Calu3 (cell line): ENCODE measurements at regions not wholly inside any gene's neighbourhood (a gene's known extent, or its start where the extent isn't known, plus 50 kb on each side); places are given as distances from the start of the nearest gene placed in this dataset.

Source experiments
- BruUV-seq: library from RNA; stranded (reverse); fragments of 400-500 nt; replicated peaks from 2 replicates; lab custom pipeline; 2021; lab: Mats Ljungman, UMichigan
- CTCF ChIA-PET: fragments of 300-600 bp; sonication (Branson Sonifier 250); formaldehyde crosslinking; loops from one replicate; lab custom pipeline; 2022; ENCODE audit warnings: antibody characterized with exemption; lab: Charles Lee
- DNase-seq: peaks from one replicate; pipeline ENCODE4 v3.0.0; 2022
- H3K27ac Mint-ChIP-seq: one replicate; pipeline ENCODE4 v1.8.0; 2022; ENCODE audit warnings: mixed read lengths; ENCODE audit not compliant: unreplicated experiment
- H3K27me3 Mint-ChIP-seq: one replicate; pipeline ENCODE4 v1.8.0; 2022; ENCODE audit warnings: mixed read lengths; ENCODE audit not compliant: unreplicated experiment
- H3K36me3 Mint-ChIP-seq: one replicate; pipeline ENCODE4 v1.8.0; 2022; ENCODE audit warnings: mild to moderate bottlenecking, moderate library complexity, mixed read lengths; ENCODE audit not compliant: insufficient read depth, unreplicated experiment
- H3K4me1 Mint-ChIP-seq: one replicate; pipeline ENCODE4 v1.8.0; 2022; ENCODE audit warnings: mild to moderate bottlenecking, low read depth, mixed read lengths; ENCODE audit not compliant: unreplicated experiment
- H3K4me3 Mint-ChIP-seq: one replicate; pipeline ENCODE4 v1.8.0; 2022; ENCODE audit warnings: mild to moderate bottlenecking, low read depth, moderate library complexity, mixed read lengths; ENCODE audit not compliant: unreplicated experiment
- H3K9me3 Mint-ChIP-seq: one replicate; pipeline ENCODE4 v1.8.0; 2022; ENCODE audit warnings: low read depth, mixed read lengths; ENCODE audit not compliant: unreplicated experiment
- CTCF ChIP-seq: fragments of 200-600 bp; IDR thresholded peaks from one replicate; pipeline ENCODE4 v1.8.0; 2022; ENCODE audit warnings: antibody characterized with exemption; ENCODE audit not compliant: unreplicated experiment
- intact Hi-C: fragments of 100-400 bp; cut with micrococcal nuclease; formaldehyde crosslinking; loops from one replicate; pipeline ENCODE4 v1.10.0; 2022; ENCODE audit not compliant: unreplicated experiment

GRCh38 chr4:19623866-19624265 lies 627.8 kb upstream of the SLIT2 start:
- BruUV-seq = no TSS peak
- CTCF ChIA-PET = no interaction called here
- Mint-ChIP-seq H3K27me3 (no peaks in the 10 kb centered on the region), H3K4me1 (no peaks in the 10 kb centered on the region), H3K36me3 (no peaks in the 10 kb centered on the region), H3K9me3 (no peaks in the 10 kb centered on the region), H3K4me3 (no peak overlapping the region), H3K27ac (no peak overlapping the region)
- no peak for DNase-seq
- intact Hi-C loops = no loop called here
- no peak for TF ChIP-seq CTCF

- DNase-seq = no peak
Observed at GRCh38 chr4:19615086-19615689, 636.5 kb upstream of the SLIT2 start.

GRCh38 chr4:19614171-19614570 lies 637.5 kb upstream of the SLIT2 start:
- DNase-seq = no peak
- CTCF ChIA-PET = no interaction called here

More at GRCh38 chr4:19615086-19615689, 636.5 kb upstream of the SLIT2 start:
- no peak for TF ChIP-seq CTCF
- no peak overlapping the region for H3K27ac Mint-ChIP-seq
- intact Hi-C loops = no loop called here
- H3K27me3 Mint-ChIP-seq = no peaks in the 10 kb centered on the region
- no peak overlapping the region for H3K4me3 Mint-ChIP-seq
- CTCF ChIA-PET = no interaction called here
- H3K36me3 Mint-ChIP-seq = no peaks in the 10 kb centered on the region
- no TSS peak for BruUV-seq
- no peaks in the 10 kb centered on the region for H3K9me3 Mint-ChIP-seq
- no peaks in the 10 kb centered on the region for H3K4me1 Mint-ChIP-seq

GRCh38 chr4:19596342-19596741 lies 655.4 kb upstream of the SLIT2 start:
- H3K27ac Mint-ChIP-seq = no peak overlapping the region

More at GRCh38 chr4:19614171-19614570, 637.5 kb upstream of the SLIT2 start:
- TF ChIP-seq CTCF = no peak
- Mint-ChIP-seq H3K4me3 (no peak overlapping the region), H3K9me3 (peaks cover 5% of the 10 kb centered on the region), H3K27ac (no peak overlapping the region), H3K36me3 (no peaks in the 10 kb centered on the region), H3K4me1 (no peaks in the 10 kb centered on the region), H3K27me3 (no peaks in the 10 kb centered on the region)
- intact Hi-C loops = no loop called here
- BruUV-seq = no TSS peak

More at GRCh38 chr4:19596342-19596741, 655.4 kb upstream of the SLIT2 start:
- DNase-seq = no peak
- Mint-ChIP-seq H3K4me3 (no peak overlapping the region), H3K27me3 (no peaks in the 10 kb centered on the region), H3K4me1 (no peaks in the 10 kb centered on the region), H3K36me3 (no peaks in the 10 kb centered on the region), H3K9me3 (peaks cover 2% of the 10 kb centered on the region)
- no TSS peak for BruUV-seq
- TF ChIP-seq CTCF = no peak
- intact Hi-C loops = no loop called here
- CTCF ChIA-PET = no interaction called here
